BJ (cell line): ENCODE measurements at regions not wholly inside any gene's neighbourhood (a gene's known extent, or its start where the extent isn't known, plus 50 kb on each side); places are given as distances from the start of the nearest gene placed in this dataset.

Experiments used
- CTCF ChIA-PET: fragments of 350-600 bp; formaldehyde crosslinking; extraction: SDS; loops from one replicate; lab custom pipeline; 2021; ENCODE audit warnings: antibody characterized with exemption, inconsistent platforms; lab: Yijun Ruan, JAX
- POLR2A ChIA-PET: fragments of 300-600 bp; sonication (Branson Sonifier 250); formaldehyde crosslinking; extraction: SDS; loops from one replicate; lab custom pipeline; 2021; ENCODE audit warnings: antibody characterized with exemption; lab: Charles Lee
- DNase-seq: peaks from one replicate; pipeline ENCODE4 v3.0.0-alpha.2; 2011; ENCODE audit warnings: low read depth
- H3K27me3 ChIP-seq: 2 replicates; pipeline ENCODE4 v1.6.0; 2011; ENCODE audit warnings: low read length; ENCODE audit not compliant: control insufficient read depth, insufficient read depth
- H3K36me3 ChIP-seq: 2 replicates; pipeline ENCODE4 v1.5.1; 2011; ENCODE audit warnings: low read length; ENCODE audit not compliant: control insufficient read depth, insufficient read depth
- H3K4me3 ChIP-seq: 2 replicates; pipeline ENCODE4 v1.5.1; 2011; ENCODE audit warnings: low read depth, mild to moderate bottlenecking, control low read depth, low read length
- TF ChIP-seq, protein P1 (sequence below): IDR thresholded peaks from 2 replicates; pipeline ENCODE4 v1.5.1; 2011; ENCODE audit warnings: low read depth, mild to moderate bottlenecking, control low read depth, inconsistent platforms, low read length, moderate library complexity; ENCODE audit not compliant: insufficient read depth

DNA sequence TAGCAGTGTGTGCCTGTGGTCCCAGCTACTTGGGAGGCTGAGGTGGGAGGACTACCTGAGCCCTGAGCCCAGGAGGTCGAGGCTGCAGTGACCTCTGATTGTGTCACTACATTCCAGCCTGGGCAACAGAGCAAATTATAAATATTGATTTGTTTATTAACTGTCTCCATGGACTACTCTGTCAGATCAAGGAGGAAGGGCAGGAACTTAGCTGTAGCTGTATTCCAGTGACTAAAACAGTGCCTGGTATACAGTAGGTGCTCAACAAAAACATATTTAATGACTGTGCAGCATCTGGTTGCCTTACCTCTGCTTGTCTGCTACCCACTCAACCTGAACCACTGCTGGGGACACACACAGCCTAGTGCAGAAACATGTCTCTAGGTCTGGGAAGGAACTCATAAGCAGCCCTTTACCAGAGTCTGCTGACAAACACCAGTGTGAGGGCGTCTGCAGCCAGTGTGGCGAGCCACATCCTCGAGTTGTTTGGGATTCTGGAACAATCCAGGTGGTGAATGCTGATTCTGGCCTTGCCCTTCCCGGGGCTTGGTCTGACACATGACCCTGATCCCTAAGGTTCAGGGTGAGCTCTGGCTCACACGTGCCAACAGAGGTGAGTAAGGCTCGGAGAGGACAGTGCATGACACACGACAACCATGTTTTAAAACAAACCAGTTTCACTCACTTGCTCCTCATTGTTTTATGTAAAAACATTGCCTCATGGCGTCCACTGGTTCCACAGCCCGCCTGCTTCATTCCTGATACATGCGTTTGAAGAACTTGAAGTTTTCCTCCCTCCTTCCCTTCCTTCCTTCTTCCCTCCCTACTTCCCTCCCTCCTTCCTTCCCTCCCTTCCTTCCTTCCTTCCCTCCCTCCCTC, 117.9 kb upstream of the ZNF217 start:
- Histone ChIP-seq H3K27me3 (no peaks in the 10 kb centered on the region; the same call in 1 of the 2 replicates), H3K4me3 (no peak overlapping the region), H3K36me3 (no peaks in the 10 kb centered on the region)
- TF ChIP-seq, protein P1, sequence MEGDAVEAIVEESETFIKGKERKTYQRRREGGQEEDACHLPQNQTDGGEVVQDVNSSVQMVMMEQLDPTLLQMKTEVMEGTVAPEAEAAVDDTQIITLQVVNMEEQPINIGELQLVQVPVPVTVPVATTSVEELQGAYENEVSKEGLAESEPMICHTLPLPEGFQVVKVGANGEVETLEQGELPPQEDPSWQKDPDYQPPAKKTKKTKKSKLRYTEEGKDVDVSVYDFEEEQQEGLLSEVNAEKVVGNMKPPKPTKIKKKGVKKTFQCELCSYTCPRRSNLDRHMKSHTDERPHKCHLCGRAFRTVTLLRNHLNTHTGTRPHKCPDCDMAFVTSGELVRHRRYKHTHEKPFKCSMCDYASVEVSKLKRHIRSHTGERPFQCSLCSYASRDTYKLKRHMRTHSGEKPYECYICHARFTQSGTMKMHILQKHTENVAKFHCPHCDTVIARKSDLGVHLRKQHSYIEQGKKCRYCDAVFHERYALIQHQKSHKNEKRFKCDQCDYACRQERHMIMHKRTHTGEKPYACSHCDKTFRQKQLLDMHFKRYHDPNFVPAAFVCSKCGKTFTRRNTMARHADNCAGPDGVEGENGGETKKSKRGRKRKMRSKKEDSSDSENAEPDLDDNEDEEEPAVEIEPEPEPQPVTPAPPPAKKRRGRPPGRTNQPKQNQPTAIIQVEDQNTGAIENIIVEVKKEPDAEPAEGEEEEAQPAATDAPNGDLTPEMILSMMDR: no peak
- ChIA-PET POLR2A (no interaction called here), CTCF (interaction anchor here (0.5 kb wide), 1 partner anchor 16 kb away, joined by 4 read pairs; no protein-coding TSS in a partner anchor)
- no peak for DNase-seq

DNA sequence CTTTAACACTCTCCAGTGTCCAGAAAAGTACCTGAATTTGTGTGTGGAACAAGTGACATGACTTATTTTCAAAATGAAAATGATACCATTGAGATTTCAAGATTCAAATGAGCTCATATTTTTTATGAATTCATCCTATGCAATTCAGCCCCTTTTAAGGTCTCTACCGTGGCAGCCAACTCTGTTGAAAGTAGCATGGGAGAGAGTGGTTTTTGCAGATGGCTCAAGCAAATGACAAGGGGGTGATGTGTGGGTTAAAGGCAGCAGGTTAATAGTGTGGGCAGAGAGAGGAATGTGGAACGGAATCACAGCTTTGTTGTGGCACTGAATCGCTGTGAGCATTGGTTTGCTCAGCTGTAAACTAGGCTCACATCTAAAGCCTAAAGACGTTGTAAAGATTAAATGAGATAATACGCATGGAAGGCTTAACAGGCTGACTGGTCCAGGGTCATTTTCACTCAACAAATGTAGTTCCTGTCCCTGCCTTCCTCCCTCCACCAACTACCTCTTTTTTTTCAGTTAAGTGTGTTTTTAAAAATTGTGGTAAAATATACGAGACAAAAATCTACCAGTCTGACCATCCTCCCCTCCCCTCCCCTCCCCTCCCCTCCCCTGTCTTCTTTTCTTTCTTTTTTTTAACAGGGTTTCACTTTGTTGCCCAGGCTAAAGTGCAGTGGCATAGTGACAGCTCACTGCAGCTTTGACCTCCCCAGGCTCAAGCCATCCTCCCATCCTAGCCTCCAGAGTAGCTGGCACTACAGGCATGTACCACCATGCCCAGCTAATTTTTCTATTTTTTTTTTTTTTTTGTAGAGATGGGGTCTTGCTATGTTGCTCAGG, 114.7 kb upstream of the ZNF217 start:
- CTCF ChIA-PET: interaction anchor here (0.6 to 1.9 kb wide), 5 partner anchors 10 to 207 kb away, joined by 3 to 6 read pairs (median 3); no protein-coding TSS in a partner anchor
- POLR2A ChIA-PET: interaction anchor here (0.7 kb wide), 1 partner anchor 27 kb away, joined by 3 read pairs; no protein-coding TSS in a partner anchor

DNA sequence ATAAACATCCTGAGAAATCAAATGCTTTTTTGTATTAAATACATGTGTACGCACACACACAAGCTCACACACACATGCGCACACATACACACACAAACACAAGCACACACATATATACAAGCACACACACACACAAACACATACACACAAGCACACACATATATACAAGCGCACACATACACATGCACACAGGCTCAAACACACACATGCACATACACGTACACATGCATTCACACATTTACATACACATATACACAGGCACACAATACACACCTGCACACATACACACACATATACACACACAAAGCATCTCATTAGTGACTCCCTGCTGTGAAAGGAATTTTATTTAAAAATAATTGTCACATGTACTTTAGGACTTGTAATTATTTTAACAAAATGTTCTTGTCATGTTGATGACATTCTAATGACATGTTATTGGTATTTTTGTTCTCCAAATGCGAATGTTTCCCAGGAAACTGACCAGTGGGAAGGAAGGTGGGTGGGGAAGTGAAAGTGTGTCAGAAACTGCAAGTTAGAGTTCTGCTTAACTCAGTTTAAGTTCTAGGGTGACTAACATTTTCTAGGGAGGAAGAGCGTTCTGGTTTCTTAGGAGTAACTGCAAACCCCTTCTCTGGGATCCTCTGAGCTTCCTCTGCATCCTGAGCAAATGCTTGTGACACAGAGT, 113.9 kb upstream of the ZNF217 start:
- DNase-seq: peak; percentile 9
- ChIA-PET CTCF (interaction anchor here (0.6 to 1.9 kb wide), 7 partner anchors 11 to 208 kb away, joined by 3 to 6 read pairs (median 3); no protein-coding TSS in a partner anchor), POLR2A (no interaction called here)
- H3K27me3 ChIP-seq: no peaks in the 10 kb centered on the region; the same call in 1 of the 2 replicates
- H3K4me3 ChIP-seq: no peak overlapping the region
- no peaks in the 10 kb centered on the region for H3K36me3 ChIP-seq
- TF ChIP-seq, protein P1: no peak

More for the DNA sequence above, 114.7 kb upstream of the ZNF217 start:
- no peaks in the 10 kb centered on the region for H3K36me3 ChIP-seq
- TF ChIP-seq, protein P1: no peak
- DNase-seq: peak; percentile 57
- H3K4me3 ChIP-seq: no peak overlapping the region
- H3K27me3 ChIP-seq: no peaks in the 10 kb centered on the region; the same call in 1 of the 2 replicates

DNA sequence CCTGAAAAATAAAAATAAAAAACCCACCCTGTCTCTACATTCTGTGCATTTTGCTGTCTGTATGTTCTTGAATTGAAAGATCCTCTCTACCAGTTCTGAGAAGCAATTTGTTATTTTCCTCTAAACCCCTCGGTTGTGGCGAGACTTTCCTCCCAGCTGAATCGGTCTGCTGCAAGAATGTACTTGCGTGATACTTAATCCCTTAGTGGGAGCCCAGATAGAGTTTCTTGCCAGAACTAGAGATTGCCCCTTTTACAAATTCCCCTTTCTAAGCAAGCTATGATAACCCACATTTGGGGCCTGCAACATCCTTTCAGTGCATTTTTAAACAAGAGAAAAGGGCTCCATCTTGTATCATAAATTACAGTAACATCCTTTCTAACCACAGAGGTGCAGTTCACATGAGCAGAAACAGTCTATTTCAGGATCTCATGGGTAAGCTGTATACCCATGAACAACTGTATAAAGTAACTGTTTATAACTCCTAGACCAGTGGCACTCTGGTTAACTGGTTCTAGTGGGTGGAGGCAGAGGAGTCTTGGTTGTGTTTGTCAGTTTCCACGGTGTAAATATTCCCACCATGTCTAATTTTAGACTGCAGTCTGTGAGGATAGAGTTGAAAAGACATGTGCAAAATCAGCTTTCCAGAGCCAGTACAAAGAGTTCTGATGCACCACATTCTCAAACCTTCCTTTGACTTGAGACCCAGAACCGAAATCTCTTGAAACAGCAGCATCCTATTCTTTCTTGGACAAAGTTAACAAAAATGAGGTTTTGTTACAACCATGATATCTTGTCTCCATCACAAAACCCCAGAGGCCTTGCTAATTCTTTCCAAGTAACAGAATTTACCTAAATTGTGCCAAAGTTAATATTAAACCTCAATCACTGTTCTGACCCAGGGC, 113.1 kb upstream of the ZNF217 start:
- Histone ChIP-seq H3K36me3 (no peaks in the 10 kb centered on the region), H3K27me3 (no peaks in the 10 kb centered on the region; the same call in 1 of the 2 replicates), H3K4me3 (no peak overlapping the region)
- CTCF ChIA-PET: interaction anchor here (0.7 to 1.0 kb wide), 2 partner anchors 29 to 127 kb away, joined by 3 read pairs; no protein-coding TSS in a partner anchor
- POLR2A ChIA-PET: interaction anchor here (0.5 kb wide), 1 partner anchor 104 kb away, joined by 4 read pairs; no protein-coding TSS in a partner anchor
- TF ChIP-seq, protein P1: no peak
- peak; percentile 41 for DNase-seq
